ENCODE measurements at regions not wholly inside any gene's neighbourhood (a gene's known extent, or its start where the extent isn't known, plus 50 kb on each side); places are given as distances from the start of the nearest gene placed in this dataset.

- no peak for DNase-seq
Measured at GRCh38 chr7:91636728-91637127, 243.8 kb downstream of the MTERF1 start.

GRCh38 chr7:91644256-91644655 lies 236.2 kb downstream of the MTERF1 start:
- no peak for DNase-seq

GRCh38 chr7:91645542-91645941 lies 235.0 kb downstream of the MTERF1 start:
- DNase-seq: no peak

- no peak for DNase-seq
Measured at GRCh38 chr7:91651986-91652385, 228.5 kb downstream of the MTERF1 start.

GRCh38 chr7:91653286-91653685 lies 227.2 kb downstream of the MTERF1 start:
- no peak for DNase-seq

- DNase-seq: no peak
Measured at GRCh38 chr7:91655656-91656055, 224.8 kb downstream of the MTERF1 start.

GRCh38 chr7:91656541-91657482 lies 223.7 kb downstream of the MTERF1 start:
- DNase-seq: no peak

GRCh38 chr7:91657483-91658071 lies 222.9 kb downstream of the MTERF1 start:
- DNase-seq: no peak

- DNase-seq: no peak
Measured at GRCh38 chr7:91659096-91659495, 221.4 kb downstream of the MTERF1 start.

- no peak for DNase-seq
Measured at GRCh38 chr7:91660734-91661356, 219.7 kb downstream of the MTERF1 start.

- DNase-seq: no peak
Measured at GRCh38 chr7:91661727-91662126, 218.8 kb downstream of the MTERF1 start.

GRCh38 chr7:91668217-91668616 lies 212.3 kb downstream of the MTERF1 start:
- no peak for DNase-seq

GRCh38 chr7:91671245-91671644 lies 209.3 kb downstream of the MTERF1 start:
- DNase-seq: no peak

- DNase-seq: no peak
Measured at GRCh38 chr7:91674470-91674869, 206.0 kb downstream of the MTERF1 start.

GRCh38 chr7:91681718-91682117 lies 198.8 kb downstream of the MTERF1 start:
- no peak for DNase-seq

- DNase-seq: peak; percentile 43
Measured at GRCh38 chr7:91683823-91684222, 196.7 kb downstream of the MTERF1 start.

GRCh38 chr7:91685544-91685943 lies 195.0 kb downstream of the MTERF1 start:
- DNase-seq: no peak

- DNase-seq: no peak
Measured at GRCh38 chr7:91690541-91691070, 189.9 kb downstream of the MTERF1 start.

- DNase-seq: no peak
Measured at GRCh38 chr7:91691865-91692264, 188.6 kb downstream of the MTERF1 start.

GRCh38 chr7:91692800-91693199 lies 187.7 kb downstream of the MTERF1 start:
- no peak for DNase-seq

- DNase-seq: peak; percentile 80
Measured at GRCh38 chr7:91694351-91694841, 186.1 kb downstream of the MTERF1 start.

- DNase-seq: peak; percentile 80
Measured at GRCh38 chr7:91710881-91711280, 169.6 kb downstream of the MTERF1 start.

- DNase-seq: no peak
Measured at GRCh38 chr7:91713669-91714068, 166.8 kb downstream of the MTERF1 start.
